Kidney epithelial cell (primary cell): ENCODE measurements at regions not wholly inside any gene's neighbourhood (a gene's known extent, or its start where the extent isn't known, plus 50 kb on each side); places are given as distances from the start of the nearest gene placed in this dataset.
A peak's percentile ranks its signal among the peaks of the same experiment; 100 is the strongest.
"Not testable (repeated sequence)": the region's sequence is repeated elsewhere in the genome, so short reads cannot be mapped to it uniquely, and the experiment has no call there.

ENCODE experiments used
- DNase-seq: peaks from one replicate; pipeline ENCODE4 v3.0.0-alpha.2; 2010; ENCODE audit warnings: low read depth
- H3K27me3 ChIP-seq: 2 replicates; pipeline ENCODE4 v1.6.0; 2011; ENCODE audit warnings: low read length; ENCODE audit not compliant: control insufficient read depth, insufficient read depth
- H3K36me3 ChIP-seq: 2 replicates; pipeline ENCODE4 v1.5.1; 2011; ENCODE audit warnings: low read length; ENCODE audit not compliant: control insufficient read depth, insufficient read depth
- H3K4me3 ChIP-seq: 2 replicates; pipeline ENCODE4 v1.5.1; 2011; ENCODE audit warnings: low read depth, mild to moderate bottlenecking, control low read depth, low read length
- CTCF ChIP-seq: IDR thresholded peaks from 2 replicates; pipeline ENCODE4 v1.5.1; 2011; ENCODE audit warnings: mild to moderate bottlenecking, moderate library complexity, low read length, control low read depth, inconsistent platforms; ENCODE audit not compliant: insufficient read depth, poor library complexity, severe bottlenecking

GRCh38 chr2:87471478-87471877 lies 276.4 kb upstream of the PLGLB2 start:
- not testable (repeated sequence) for H3K27me3 ChIP-seq, H3K36me3 ChIP-seq, H3K4me3 ChIP-seq, DNase-seq
- peak; percentile 13 for TF ChIP-seq CTCF

GRCh38 chr2:87476223-87476872 lies 271.5 kb upstream of the PLGLB2 start:
- not testable (repeated sequence) for H3K27me3 ChIP-seq, H3K36me3 ChIP-seq, H3K4me3 ChIP-seq, DNase-seq

DNA sequence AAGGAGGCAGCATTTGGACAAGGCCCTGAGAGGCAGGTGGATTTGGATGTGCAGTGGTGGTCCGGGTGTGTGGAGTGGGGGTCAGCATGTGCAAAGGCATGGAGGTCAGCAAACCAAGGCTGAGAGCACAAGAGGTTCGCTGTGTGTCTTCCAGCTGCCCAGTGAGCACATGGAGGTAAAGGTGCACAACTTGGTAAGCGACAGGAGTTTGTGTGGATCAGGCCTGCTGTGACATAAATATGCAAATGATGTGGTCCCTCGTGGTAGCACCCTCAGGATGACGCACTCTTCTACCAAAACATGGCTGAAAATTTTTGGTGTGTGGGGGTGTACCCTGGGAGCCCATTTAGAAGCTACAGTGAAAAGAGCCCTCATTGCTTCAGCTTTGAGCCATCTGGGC lies 271.0 kb upstream of the PLGLB2 start:
- not testable (repeated sequence) for H3K36me3 ChIP-seq, H3K27me3 ChIP-seq, DNase-seq, H3K4me3 ChIP-seq

- H3K4me3 ChIP-seq, H3K36me3 ChIP-seq, DNase-seq, H3K27me3 ChIP-seq: not testable (repeated sequence)
Measured at GRCh38 chr2:87477669-87478428, 270.0 kb upstream of the PLGLB2 start.

GRCh38 chr2:87478911-87479310 lies 269.0 kb upstream of the PLGLB2 start:
- not testable (repeated sequence) for H3K27me3 ChIP-seq, H3K36me3 ChIP-seq, H3K4me3 ChIP-seq, DNase-seq

DNA sequence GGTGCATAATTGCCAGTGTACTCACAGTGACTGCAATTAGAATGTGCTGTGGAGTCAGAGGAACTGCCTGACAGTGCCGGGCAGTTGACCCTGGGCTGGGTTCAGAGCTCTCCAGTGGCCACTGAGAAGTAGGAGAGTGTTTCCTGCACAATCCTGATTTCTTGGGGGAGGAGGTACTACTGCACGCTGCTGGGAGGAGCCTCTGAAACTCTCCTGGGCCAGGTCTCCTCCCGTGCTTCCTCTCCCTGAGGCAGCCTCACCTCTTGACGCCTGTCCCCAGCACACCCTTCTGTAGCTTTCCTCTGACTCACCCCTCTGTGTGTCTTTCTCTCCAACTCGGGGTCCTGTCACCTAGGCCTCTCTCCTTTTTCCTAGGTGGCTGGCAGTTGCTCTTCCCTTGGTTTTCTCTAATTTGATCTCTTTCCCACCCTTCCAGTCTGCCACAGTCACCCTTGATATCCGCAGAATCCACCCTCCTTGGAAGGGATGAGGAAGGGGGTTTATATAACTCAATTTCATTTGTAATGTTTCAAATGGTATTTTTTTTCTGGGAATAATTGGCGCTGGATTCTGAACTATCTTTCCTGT lies 264.7 kb upstream of the PLGLB2 start:
- not testable (repeated sequence) for H3K4me3 ChIP-seq, H3K36me3 ChIP-seq, H3K27me3 ChIP-seq, DNase-seq

- DNase-seq, H3K4me3 ChIP-seq, H3K27me3 ChIP-seq, H3K36me3 ChIP-seq: not testable (repeated sequence)
Measured at GRCh38 chr2:87484363-87484762, 263.5 kb upstream of the PLGLB2 start.

DNA sequence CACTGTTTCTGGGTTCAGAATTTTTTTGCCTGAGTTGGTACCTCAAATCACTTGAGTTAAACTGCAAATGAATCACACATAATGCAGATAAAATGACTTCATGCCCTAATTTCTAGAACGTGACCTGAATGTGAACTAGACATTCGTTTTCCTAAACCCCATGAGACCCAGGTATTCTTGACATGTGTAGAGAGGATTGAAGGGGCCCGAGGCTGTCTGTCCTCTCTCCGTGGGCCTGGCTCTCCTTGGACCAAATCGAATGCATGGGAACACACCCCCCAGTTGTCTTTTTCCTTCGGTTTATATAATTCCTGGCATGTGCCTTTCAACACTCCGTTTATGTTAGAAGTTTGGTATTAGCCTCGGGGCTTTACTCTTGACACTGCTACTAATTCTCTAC lies 262.4 kb upstream of the PLGLB2 start:
- not testable (repeated sequence) for H3K27me3 ChIP-seq, H3K36me3 ChIP-seq, DNase-seq, H3K4me3 ChIP-seq

DNA sequence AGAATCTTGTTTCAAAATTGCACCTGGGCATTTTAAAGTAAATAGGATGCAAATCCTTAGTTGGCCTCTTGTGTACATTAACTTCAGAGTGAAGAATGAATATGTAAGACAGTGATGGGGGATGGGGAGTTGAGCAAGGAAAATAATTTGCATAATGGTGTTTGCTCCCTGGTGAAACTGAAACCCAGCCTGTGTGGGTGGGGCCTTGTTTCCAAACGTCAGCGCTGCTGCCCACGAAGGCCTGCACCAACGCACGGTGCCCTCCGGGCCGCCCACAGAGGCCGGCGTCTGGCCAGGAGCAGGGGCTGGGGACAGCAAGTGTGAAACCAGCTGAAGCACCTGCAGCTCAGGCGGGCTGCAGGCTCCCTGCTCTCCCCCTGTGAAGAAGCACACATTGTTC lies 262.0 kb upstream of the PLGLB2 start:
- H3K27me3 ChIP-seq, DNase-seq, H3K36me3 ChIP-seq, H3K4me3 ChIP-seq: not testable (repeated sequence)

GRCh38 chr2:87486413-87486812 lies 261.5 kb upstream of the PLGLB2 start:
- H3K36me3 ChIP-seq, DNase-seq: not testable (repeated sequence)

GRCh38 chr2:87488021-87488420 lies 259.9 kb upstream of the PLGLB2 start:
- not testable (repeated sequence) for H3K27me3 ChIP-seq, H3K4me3 ChIP-seq, H3K36me3 ChIP-seq, DNase-seq

More at GRCh38 chr2:87486413-87486812, 261.5 kb upstream of the PLGLB2 start:
- H3K4me3 ChIP-seq, H3K27me3 ChIP-seq: not testable (repeated sequence)

DNA sequence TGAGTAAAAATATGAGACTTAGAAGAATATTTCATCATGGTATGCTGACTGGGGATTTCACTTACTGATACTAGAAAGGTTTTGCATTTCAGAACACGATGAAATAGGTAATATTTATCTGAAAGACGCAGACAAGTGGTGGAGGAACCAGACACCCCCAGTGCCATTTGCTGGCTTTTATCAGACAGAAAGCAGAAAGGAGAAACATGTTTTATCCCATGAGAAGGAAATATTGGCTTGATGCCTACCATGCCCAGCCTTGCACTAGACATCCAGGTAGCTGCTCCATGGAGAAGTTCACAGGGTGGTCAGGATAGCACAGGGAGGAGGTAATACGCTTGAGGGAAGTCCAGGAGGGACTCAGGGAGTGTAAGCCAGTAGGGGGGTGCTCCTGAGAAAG lies 258.9 kb upstream of the PLGLB2 start:
- not testable (repeated sequence) for H3K27me3 ChIP-seq, H3K4me3 ChIP-seq, H3K36me3 ChIP-seq, DNase-seq

DNA sequence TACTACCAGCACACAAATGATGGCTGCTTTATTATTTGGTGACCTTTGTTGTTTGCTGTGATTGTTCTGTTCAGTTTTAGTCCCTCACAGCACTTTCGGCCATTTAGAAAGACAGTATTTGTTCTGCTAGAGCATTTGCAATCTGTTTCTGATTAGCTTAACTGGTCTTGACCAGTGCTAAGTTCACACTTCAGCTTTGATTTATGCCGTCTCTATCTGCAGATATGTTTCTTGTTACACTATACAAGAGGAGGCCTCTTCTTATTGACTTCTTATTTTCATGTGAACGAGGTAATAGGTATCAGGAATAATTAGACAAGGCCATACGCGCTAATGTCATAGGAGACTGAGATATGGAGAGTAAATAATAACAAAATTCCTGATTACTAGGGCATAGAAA lies 253.0 kb upstream of the PLGLB2 start:
- H3K27me3 ChIP-seq, H3K36me3 ChIP-seq, H3K4me3 ChIP-seq, DNase-seq: not testable (repeated sequence)

GRCh38 chr2:87495455-87495854 lies 252.4 kb upstream of the PLGLB2 start:
- H3K4me3 ChIP-seq, H3K36me3 ChIP-seq, DNase-seq, H3K27me3 ChIP-seq: not testable (repeated sequence)
